HEK293 (cell line): ENCODE measurements at regions not wholly inside any gene's neighbourhood (a gene's known extent, or its start where the extent isn't known, plus 50 kb on each side); places are given as distances from the start of the nearest gene placed in this dataset.

Experiments
- PRDM2 ChIP-seq: fragments of 450-650 bp; formaldehyde crosslinking; IDR thresholded peaks from 2 replicates; pipeline ENCODE4 v1.5.1; 2016; ENCODE audit warnings: missing biosample characterization, missing genetic modification characterization, borderline replicate concordance
- ZNF140 ChIP-seq: fragments of 450-650 bp; formaldehyde crosslinking; IDR thresholded peaks from 2 replicates; pipeline ENCODE4 v1.5.1; 2016; ENCODE audit warnings: missing biosample characterization, missing genetic modification characterization
- ZNF24 ChIP-seq: fragments of 450-650 bp; formaldehyde crosslinking; IDR thresholded peaks from 2 replicates; pipeline ENCODE4 v1.5.1; 2016; ENCODE audit warnings: missing biosample characterization, missing genetic modification characterization
- ZNF747 ChIP-seq: fragments of 450-650 bp; formaldehyde crosslinking; IDR thresholded peaks from 2 replicates; pipeline ENCODE4 v1.5.1; 2016; ENCODE audit warnings: missing biosample characterization, missing genetic modification characterization

GRCh38 chr6:92399911-92400310 lies 1019.4 kb downstream of the EPHA7 start:
- TF ChIP-seq ZNF140 (tag by site-specific recombination) (no peak), ZNF24 (tag by site-specific recombination) (no peak), PRDM2 (tag by site-specific recombination) (no peak), ZNF747 (no peak)
